KMS-11 (cell line): ENCODE measurements at regions not wholly inside any gene's neighbourhood (a gene's known extent, or its start where the extent isn't known, plus 50 kb on each side); places are given as distances from the start of the nearest gene placed in this dataset.

Experiments used
- H2AFZ ChIP-seq: fragments of 200-600 bp; sonication (generic); 2 replicates; pipeline ENCODE4 v1.6.1; 2016; ENCODE audit warnings: antibody characterized with exemption, mixed run types, low read depth
- H3K27ac ChIP-seq: fragments of 200-600 bp; sonication (generic); 2 replicates; pipeline ENCODE4 v1.6.1; 2016; ENCODE audit warnings: mild to moderate bottlenecking, mixed run types
- H3K27me3 ChIP-seq: fragments of 200-600 bp; sonication (generic); 2 replicates; pipeline ENCODE4 v1.6.1; 2017; ENCODE audit warnings: mild to moderate bottlenecking, low read depth, mixed run types, moderate library complexity; ENCODE audit not compliant: insufficient read depth
- H3K36me3 ChIP-seq: fragments of 200-600 bp; sonication (generic); 2 replicates; pipeline ENCODE4 v1.6.1; 2017; ENCODE audit warnings: mild to moderate bottlenecking, mixed run types; ENCODE audit not compliant: insufficient read depth
- H3K4me1 ChIP-seq: fragments of 200-600 bp; sonication (generic); 2 replicates; pipeline ENCODE4 v1.6.1; 2016; ENCODE audit warnings: mild to moderate bottlenecking, low read depth, mixed run types; ENCODE audit not compliant: poor library complexity, severe bottlenecking
- H3K4me2 ChIP-seq: fragments of 200-600 bp; sonication (generic); 2 replicates; pipeline ENCODE4 v1.7.0; 2016; ENCODE audit warnings: mild to moderate bottlenecking, mixed run types
- H3K4me3 ChIP-seq: fragments of 200-600 bp; sonication (generic); IDR thresholded peaks from 2 replicates; pipeline ENCODE4 v1.6.1; 2017; ENCODE audit warnings: low read depth, low read length, mixed read lengths; ENCODE audit not compliant: insufficient read depth
- H3K79me2 ChIP-seq: fragments of 200-600 bp; sonication (generic); 2 replicates; pipeline ENCODE4 v1.6.1; 2016; ENCODE audit warnings: low read depth, mixed run types; ENCODE audit not compliant: insufficient read depth
- H3K9ac ChIP-seq: fragments of 200-600 bp; sonication (generic); 2 replicates; pipeline ENCODE4 v1.6.1; 2016; ENCODE audit warnings: mild to moderate bottlenecking, mixed run types
- H4K20me1 ChIP-seq: fragments of 200-600 bp; sonication (generic); 2 replicates; pipeline ENCODE4 v1.6.1; 2016; ENCODE audit warnings: mild to moderate bottlenecking, mixed run types; ENCODE audit not compliant: insufficient read depth
- TF ChIP-seq, protein P1 (sequence below): fragments of 200-600 bp; sonication (generic); conservative IDR thresholded peaks from 2 replicates; pipeline ENCODE4 v1.6.1; 2017; ENCODE audit warnings: low read depth, mild to moderate bottlenecking, antibody characterized with exemption, low read length, moderate library complexity, mixed read lengths

GRCh38 chr17:79174905-79175856 is 100.6 kb downstream of the ENGASE start:
- no peak overlapping the region for H3K9ac ChIP-seq
- TF ChIP-seq, protein P1, sequence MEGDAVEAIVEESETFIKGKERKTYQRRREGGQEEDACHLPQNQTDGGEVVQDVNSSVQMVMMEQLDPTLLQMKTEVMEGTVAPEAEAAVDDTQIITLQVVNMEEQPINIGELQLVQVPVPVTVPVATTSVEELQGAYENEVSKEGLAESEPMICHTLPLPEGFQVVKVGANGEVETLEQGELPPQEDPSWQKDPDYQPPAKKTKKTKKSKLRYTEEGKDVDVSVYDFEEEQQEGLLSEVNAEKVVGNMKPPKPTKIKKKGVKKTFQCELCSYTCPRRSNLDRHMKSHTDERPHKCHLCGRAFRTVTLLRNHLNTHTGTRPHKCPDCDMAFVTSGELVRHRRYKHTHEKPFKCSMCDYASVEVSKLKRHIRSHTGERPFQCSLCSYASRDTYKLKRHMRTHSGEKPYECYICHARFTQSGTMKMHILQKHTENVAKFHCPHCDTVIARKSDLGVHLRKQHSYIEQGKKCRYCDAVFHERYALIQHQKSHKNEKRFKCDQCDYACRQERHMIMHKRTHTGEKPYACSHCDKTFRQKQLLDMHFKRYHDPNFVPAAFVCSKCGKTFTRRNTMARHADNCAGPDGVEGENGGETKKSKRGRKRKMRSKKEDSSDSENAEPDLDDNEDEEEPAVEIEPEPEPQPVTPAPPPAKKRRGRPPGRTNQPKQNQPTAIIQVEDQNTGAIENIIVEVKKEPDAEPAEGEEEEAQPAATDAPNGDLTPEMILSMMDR: no peak
- H3K4me1 ChIP-seq: no peaks in the 10 kb centered on the region
- H3K27ac ChIP-seq: no peak overlapping the region
- no peak overlapping the region for H3K4me3 ChIP-seq
- H4K20me1 ChIP-seq: no peaks in the 10 kb centered on the region
- H3K36me3 ChIP-seq: no peaks in the 10 kb centered on the region
- H3K27me3 ChIP-seq: peaks cover 100% of the 10 kb centered on the region
- no peaks in the 10 kb centered on the region for H3K79me2 ChIP-seq
- H3K4me2 ChIP-seq: no peak overlapping the region
- H2AFZ ChIP-seq: no peak overlapping the region

DNA sequence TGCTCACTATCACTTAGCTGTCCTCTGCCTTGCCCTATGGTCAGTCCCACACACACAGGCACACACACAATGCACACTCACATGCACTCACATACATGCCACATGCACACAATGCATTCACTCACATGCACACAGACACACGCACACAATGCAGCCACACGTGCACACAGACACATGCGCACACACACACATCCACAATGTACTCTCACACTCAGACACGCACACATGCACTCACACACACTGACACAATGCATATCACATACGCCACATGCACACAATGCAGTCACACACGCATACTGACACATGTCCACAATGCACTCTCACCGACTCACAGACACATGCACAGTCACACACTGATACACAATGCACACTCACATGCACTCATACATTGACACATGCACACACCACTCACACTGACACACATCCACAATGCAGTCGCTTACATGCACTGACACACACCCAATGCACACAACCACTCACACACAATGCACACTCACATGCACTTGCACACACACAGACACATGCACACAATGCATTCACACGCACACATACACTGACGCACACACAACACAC is 99.7 kb downstream of the ENGASE start:
- H3K79me2 ChIP-seq: no peaks in the 10 kb centered on the region
- H3K27ac ChIP-seq: no peak overlapping the region
- H3K27me3 ChIP-seq: peaks cover 100% of the 10 kb centered on the region
- H3K4me1 ChIP-seq: no peaks in the 10 kb centered on the region
- H3K4me2 ChIP-seq: no peak overlapping the region
- no peaks in the 10 kb centered on the region for H4K20me1 ChIP-seq
- no peak overlapping the region for H3K9ac ChIP-seq
- TF ChIP-seq, protein P1: no peak
- no peak overlapping the region for H2AFZ ChIP-seq
- no peak overlapping the region for H3K4me3 ChIP-seq
- no peaks in the 10 kb centered on the region for H3K36me3 ChIP-seq

DNA sequence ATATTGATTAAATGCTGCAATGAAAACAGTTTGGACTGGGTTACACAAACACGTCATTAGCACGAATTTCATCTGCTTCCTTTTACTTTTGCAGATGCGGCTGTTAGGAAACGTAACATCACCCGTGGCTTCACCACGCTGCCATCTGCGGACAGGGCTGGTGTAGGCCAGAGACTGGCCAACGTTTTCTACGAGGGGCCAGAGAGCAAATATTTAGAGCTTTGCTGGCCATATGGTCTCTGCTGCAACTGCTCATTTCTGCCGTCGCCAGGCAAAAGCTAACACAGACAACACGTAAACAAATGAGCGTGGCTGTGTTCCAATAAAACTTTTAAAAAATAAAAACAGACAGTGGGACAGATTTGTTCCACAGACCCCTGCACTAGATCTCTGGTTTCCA is 96.6 kb downstream of the ENGASE start:
- H2AFZ ChIP-seq: no peak overlapping the region

GRCh38 chr17:79169861-79170260 is 95.2 kb downstream of the ENGASE start:
- Histone ChIP-seq H3K4me1 (no peaks in the 10 kb centered on the region), H3K9ac (no peak overlapping the region), H3K27ac (no peak overlapping the region), H2AFZ (no peak overlapping the region), H3K36me3 (no peaks in the 10 kb centered on the region), H3K4me2 (no peak overlapping the region), H3K4me3 (no peak overlapping the region), H3K79me2 (no peaks in the 10 kb centered on the region), H3K27me3 (peaks cover 100% of the 10 kb centered on the region), H4K20me1 (no peaks in the 10 kb centered on the region)
- TF ChIP-seq, protein P1: no peak

More for the DNA sequence above, 96.6 kb downstream of the ENGASE start:
- Histone ChIP-seq H3K79me2 (no peaks in the 10 kb centered on the region), H3K9ac (no peak overlapping the region), H3K36me3 (no peaks in the 10 kb centered on the region), H3K4me3 (no peak overlapping the region), H3K4me2 (no peak overlapping the region), H3K4me1 (no peaks in the 10 kb centered on the region), H4K20me1 (no peaks in the 10 kb centered on the region), H3K27ac (no peak overlapping the region), H3K27me3 (peaks cover 100% of the 10 kb centered on the region)
- TF ChIP-seq, protein P1: no peak
